Astrocyte of the cerebellum (primary cell): ENCODE measurements at regions not wholly inside any gene's neighbourhood (a gene's known extent, or its start where the extent isn't known, plus 50 kb on each side); places are given as distances from the start of the nearest gene placed in this dataset.

Experiments
- DNase-seq: peaks from one replicate; pipeline ENCODE4 v3.0.0-alpha.2; 2011; ENCODE audit warnings: low read depth
- H3K4me3 ChIP-seq: 2 replicates; pipeline ENCODE4 v1.5.1; 2011; ENCODE audit warnings: mild to moderate bottlenecking, low read depth, low read length, moderate library complexity
- in situ Hi-C: cut with HindIII; loops from 2 replicates; pipeline ENCODE4 v1.10.0; 2017; ENCODE audit warnings: low sequenced_read_pairs
- TF ChIP-seq, protein P1 (sequence below): IDR thresholded peaks from 2 replicates; pipeline ENCODE4 v1.5.1; 2012; ENCODE audit warnings: low read length, low read depth, moderate library complexity, mild to moderate bottlenecking; ENCODE audit errors: missing control alignments

DNA sequence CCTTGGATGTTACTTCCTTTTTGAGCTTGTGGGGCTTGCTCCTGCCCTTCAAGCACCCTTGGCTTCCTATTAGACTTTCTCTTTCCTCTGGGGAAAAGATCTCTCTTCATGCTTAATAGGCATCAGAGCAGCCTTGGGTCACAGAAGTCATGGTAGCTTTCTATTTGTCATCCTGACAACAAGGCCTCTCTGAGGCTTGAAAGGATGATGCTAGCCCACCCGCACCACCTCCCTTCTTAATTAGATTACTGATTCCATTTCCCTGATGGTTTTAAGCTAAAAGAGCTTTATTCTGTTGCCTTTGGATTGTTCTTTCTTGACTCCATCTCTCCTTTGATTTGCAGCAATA lies 435.5 kb upstream of the TPM1 start:
- H3K4me3 ChIP-seq = no peak overlapping the region
- DNase-seq = no peak
- TF ChIP-seq, protein P1, sequence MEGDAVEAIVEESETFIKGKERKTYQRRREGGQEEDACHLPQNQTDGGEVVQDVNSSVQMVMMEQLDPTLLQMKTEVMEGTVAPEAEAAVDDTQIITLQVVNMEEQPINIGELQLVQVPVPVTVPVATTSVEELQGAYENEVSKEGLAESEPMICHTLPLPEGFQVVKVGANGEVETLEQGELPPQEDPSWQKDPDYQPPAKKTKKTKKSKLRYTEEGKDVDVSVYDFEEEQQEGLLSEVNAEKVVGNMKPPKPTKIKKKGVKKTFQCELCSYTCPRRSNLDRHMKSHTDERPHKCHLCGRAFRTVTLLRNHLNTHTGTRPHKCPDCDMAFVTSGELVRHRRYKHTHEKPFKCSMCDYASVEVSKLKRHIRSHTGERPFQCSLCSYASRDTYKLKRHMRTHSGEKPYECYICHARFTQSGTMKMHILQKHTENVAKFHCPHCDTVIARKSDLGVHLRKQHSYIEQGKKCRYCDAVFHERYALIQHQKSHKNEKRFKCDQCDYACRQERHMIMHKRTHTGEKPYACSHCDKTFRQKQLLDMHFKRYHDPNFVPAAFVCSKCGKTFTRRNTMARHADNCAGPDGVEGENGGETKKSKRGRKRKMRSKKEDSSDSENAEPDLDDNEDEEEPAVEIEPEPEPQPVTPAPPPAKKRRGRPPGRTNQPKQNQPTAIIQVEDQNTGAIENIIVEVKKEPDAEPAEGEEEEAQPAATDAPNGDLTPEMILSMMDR = no peak
- in situ Hi-C loops = no loop called here

DNA sequence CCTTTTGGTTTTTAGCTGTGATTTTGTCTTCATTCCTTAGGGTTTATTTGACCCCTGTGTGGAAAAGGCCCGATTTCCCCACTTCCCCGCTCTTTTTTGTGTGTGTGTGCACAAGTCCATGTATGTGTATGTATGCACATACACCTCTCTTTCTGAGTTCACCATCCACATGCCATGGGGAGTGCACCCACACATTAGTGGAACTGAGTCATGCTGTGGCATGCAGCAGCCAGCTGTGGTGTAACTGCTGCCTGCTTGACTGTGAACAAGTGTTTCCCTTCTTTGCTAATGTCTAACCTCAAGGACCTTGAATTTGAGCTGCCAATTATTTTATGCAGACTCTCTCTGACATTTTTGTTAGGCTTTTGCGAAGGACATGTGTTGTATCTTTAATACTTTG lies 434.9 kb upstream of the TPM1 start:
- DNase-seq = no peak
- no peak overlapping the region for H3K4me3 ChIP-seq
- in situ Hi-C loops = no loop called here
- TF ChIP-seq, protein P1 = no peak

DNA sequence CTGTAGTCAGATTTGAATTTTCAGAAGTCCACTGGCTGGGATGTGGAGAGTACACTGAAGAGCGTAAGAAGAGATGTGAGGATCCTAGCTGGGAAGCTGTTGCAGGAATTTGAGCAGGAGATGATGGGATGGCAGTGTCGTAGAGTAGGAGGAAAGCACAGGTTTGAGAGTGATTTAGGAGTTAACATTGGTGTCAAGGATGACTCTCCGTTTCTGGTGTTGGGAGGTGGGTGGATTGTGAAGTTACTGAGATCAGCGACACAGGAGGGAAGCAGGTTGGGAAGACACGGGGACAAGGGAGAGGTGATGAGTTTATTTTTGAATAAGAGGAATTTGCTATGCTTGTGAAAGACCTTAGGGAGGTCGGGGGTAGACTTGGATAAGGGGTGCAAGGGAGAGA lies 434.2 kb upstream of the TPM1 start:
- DNase-seq = no peak
- in situ Hi-C loops = no loop called here
- TF ChIP-seq, protein P1 = no peak
- H3K4me3 ChIP-seq = no peak overlapping the region

DNA sequence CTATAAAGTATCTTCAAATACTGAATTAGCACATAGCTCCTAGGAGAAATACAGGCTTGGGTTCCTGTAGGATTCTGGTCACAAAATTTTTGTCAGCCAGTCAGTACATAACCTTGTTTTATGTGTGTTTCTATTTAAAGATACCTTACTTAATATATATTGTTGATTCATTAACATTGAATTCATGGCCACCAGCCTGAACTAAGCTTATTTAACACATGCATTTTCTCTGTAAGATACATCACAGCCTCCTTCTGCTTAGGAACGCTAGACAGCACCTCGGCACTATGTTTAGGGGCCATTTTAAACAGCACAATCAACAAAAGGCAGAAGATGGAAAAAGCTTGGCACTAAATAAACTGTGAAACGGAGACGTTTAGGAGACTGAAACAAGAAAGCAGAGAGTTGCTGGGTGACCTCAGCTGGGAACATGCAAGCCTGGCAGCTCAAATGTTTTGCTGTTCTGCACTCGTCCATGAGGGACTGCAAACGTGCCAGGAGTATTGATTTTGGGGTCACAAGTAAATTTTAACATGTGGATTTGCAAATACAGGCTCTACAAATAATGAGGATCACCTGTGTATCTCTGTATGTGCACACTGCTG lies 432.2 kb upstream of the TPM1 start:
- in situ Hi-C loops = no loop called here
- TF ChIP-seq, protein P1 = no peak
- no peak for DNase-seq
- no peak overlapping the region for H3K4me3 ChIP-seq

DNA sequence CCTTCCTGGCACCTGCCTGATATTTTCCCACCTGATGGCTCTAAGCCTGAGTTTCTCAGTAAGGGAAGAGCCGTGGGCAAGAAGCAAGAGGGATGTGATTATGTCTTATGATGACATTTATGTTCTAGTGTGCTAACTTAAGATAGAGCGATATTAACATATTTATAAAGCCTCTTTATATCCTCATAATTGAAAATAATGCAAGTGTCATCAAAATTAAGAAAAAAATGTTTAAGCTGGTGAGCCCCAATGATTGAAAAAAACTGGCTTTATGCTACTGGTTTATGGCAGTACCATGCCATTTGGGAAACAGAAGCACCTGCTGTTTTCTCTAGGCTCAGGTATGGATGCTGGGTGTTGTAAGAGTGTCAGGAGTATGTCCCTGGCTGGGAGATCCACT lies 431.5 kb upstream of the TPM1 start:
- DNase-seq = no peak
- TF ChIP-seq, protein P1 = no peak
- H3K4me3 ChIP-seq = no peak overlapping the region
- in situ Hi-C loops = no loop called here

DNA sequence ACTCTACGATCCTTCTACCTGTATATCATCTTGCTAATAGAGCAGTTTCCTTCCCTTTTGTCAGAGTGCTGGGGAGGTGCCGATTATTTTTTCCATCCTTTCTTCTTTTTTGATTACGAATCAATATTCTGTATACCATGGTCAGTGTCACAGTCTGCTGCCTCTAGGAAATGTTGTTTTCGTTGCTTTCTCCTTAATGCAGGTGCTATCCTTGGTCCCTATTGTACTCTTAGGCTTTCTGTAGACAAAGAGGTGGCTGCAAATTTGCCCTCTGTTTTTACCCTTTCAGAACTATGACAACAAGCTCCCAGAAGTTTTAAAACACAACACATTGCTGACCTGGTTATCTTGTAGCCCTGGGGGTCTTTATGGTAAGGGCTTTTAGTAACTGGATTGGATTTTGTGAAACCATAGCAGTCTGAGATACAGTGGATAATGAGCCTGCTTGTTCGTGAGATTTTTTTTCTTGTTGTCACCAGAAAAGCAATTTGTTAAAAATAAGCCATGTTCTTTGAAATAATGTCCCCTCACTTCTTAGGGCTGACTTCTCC lies 430.3 kb upstream of the TPM1 start:
- no peak for DNase-seq
- TF ChIP-seq, protein P1 = no peak
- H3K4me3 ChIP-seq = no peak overlapping the region
- in situ Hi-C loops = no loop called here

DNA sequence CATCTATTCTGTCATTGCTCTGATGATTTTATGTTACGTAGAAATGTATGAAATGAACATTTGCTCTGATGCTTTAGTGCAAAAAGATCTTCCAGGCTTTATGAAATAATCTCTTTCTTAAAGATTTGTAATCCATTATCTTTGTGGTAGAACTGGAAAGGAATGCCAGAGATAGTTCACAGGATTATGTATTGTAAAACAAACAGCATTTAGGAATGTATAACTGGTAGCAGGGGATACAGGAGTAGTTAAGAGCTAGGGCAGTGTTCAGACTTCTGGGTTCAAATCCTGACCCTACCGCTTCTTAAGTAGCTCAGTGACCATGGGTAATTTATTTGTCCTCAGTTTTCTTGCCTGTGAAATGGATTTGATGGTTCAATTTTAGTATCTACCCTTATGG lies 429.8 kb upstream of the TPM1 start:
- TF ChIP-seq, protein P1 = no peak
- no peak overlapping the region for H3K4me3 ChIP-seq
- in situ Hi-C loops = no loop called here
- no peak for DNase-seq
